HG03342 (cell line): ENCODE measurements at regions not wholly inside any gene's neighbourhood (a gene's known extent, or its start where the extent isn't known, plus 50 kb on each side); places are given as distances from the start of the nearest gene placed in this dataset.

Source experiments
- ATAC-seq: cut with Tn5 transposase; IDR thresholded peaks from one replicate; pipeline ENCODE4 v1.9.1; 2021; ENCODE audit warnings: mild to moderate bottlenecking, moderate library complexity; ENCODE audit not compliant: unreplicated experiment

- no peak for ATAC-seq
Measured at GRCh38 chr10:1938317-1938716, 201.0 kb upstream of the ADARB2 start.

DNA sequence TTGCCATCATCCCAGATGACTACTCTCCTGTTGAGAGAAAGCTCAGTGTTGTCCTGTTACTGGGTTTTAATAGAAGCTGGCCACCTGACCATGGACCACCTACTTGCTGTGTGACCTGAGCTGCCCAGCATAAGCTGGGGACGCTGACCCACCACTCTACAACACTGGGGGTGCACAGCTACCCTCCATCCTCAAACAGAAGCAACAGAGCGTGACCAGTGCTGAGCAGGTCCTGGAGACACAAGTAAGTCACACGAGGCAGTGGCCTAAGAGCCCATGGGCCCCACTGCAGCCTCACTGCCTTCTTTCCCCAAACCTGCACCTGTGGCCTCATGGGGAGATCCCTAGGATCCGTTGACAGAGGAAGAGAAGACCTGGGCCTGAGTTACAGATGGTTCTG, 198.6 kb upstream of the ADARB2 start:
- no peak for ATAC-seq

- no peak for ATAC-seq
Measured at GRCh38 chr10:1933215-1933614, 195.9 kb upstream of the ADARB2 start.

GRCh38 chr10:1932692-1933094, 195.4 kb upstream of the ADARB2 start:
- ATAC-seq = no peak

GRCh38 chr10:1928606-1929005, 191.3 kb upstream of the ADARB2 start:
- ATAC-seq = no peak

GRCh38 chr10:1923998-1924397, 186.7 kb upstream of the ADARB2 start:
- ATAC-seq = no peak

DNA sequence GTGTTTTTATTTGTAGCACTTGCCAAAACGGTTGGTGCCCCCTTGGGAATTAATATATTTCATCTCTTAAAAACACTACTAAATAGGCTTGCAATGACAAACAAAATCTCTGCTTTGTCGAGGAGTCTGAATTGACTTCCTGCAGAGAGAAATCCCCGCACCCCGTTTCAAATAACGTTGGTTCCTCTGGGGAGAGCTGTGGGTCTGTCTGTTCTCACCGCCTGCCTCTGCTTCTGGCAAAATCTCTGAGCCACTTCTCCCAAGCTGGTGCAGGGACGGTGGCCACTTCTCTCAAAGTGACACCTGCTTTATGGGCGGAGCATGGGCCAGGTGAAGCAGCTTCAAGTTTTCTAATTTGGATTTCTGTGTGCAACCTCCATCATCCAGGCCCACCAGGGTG, 186.3 kb upstream of the ADARB2 start:
- no peak for ATAC-seq

DNA sequence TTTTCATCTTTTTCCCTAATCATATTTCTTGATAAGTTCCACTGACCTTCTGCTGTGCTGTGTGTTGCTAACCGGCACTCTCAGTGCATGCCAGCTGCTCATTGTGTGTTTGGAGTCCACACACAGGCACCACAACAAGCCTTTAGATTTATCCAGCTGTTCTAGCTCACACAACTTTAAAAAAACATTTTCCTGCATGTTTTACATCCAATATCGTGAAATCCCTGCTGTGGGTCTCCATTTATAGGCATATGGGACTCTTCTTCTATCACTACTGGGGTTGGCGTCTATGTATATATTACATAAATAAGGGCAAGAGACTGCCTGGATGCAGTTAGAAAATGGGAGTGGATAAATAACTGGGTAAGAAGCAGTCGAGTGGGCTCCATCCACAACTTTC, 183.6 kb upstream of the ADARB2 start:
- ATAC-seq = no peak

DNA sequence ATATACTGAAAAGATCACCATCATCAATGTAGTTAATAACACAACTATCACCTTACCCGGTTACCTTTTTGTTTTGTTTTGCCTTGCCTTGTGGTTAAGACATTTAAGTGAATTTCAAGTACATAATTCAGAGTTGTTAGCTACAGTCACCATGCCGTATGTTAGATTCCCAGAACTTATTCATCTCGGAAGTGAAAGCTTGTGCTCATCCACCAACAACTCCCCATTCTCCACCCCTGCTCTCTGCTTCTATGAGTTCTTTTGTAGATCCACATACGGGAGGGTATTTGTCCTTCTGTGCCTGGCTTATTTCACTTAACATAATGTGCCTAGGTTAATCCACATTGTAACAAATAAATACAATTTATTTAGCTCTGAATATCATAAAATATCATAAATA, 182.8 kb upstream of the ADARB2 start:
- ATAC-seq = no peak

DNA sequence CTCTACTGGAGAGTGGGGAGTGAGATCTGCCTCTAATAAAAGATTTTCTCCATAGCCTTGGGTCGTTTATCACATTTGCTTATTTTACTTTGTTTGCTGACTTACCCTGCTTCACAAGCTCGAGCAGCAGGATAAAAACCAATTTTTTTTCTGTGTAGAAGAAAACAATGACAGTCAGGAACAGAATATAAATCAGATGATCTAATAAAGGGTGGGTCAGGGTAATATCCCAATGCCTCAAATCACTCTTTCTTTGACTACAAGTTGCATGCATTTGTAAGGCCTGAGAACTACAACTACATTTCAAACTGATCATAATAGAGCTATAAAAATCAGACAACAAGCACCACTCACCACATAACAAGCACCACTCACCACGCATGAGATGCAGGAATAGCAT, 174.4 kb upstream of the ADARB2 start:
- no peak for ATAC-seq

GRCh38 chr10:1903982-1904381, 166.7 kb upstream of the ADARB2 start:
- ATAC-seq = no peak

DNA sequence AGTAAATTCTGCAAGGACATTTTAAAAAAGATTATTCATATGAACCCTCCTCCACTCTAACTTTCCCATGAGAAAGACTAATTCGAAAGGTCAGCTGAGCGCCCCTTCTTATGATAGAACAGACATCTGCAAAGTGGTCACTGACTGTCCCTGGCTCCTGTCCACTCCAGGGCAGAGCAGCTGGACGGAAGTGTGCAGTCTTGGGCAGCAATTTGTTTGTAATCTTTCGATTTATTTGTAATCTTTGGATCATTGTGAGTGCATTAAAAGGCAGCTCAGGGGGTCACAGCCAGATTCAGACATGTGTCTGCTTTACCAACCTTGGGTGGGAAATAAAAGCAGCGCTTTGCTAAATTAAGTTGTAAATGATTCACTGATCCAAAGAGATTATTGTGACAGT, 158.8 kb upstream of the ADARB2 start:
- ATAC-seq = no peak

- ATAC-seq = no peak
Measured at GRCh38 chr10:1895691-1896090, 158.4 kb upstream of the ADARB2 start.

GRCh38 chr10:1894912-1895311, 157.6 kb upstream of the ADARB2 start:
- ATAC-seq = no peak

- ATAC-seq = no peak
Measured at GRCh38 chr10:1893941-1894340, 156.6 kb upstream of the ADARB2 start.

- ATAC-seq = no peak
Measured at GRCh38 chr10:1886039-1886438, 148.7 kb upstream of the ADARB2 start.

DNA sequence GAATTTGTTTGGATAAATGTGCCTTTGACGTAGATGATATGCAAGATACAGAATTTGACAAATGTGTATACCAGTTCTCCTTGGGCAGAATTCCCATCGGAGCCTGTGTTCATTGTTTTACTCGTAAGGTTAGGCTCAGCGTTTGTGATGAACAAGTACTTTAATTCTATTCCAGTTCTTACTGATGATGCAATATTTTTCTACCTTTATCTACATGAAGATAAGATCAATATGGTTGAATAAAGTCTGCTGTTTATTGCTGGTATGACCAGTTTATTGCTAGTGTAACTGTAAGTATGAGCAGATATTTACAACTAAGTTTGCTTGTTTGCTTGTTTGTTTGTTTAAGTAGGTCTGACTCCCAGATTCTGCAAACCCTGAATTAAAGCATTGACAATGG, 145.4 kb upstream of the ADARB2 start:
- no peak for ATAC-seq

GRCh38 chr10:1882180-1882579, 144.9 kb upstream of the ADARB2 start:
- ATAC-seq = no peak

DNA sequence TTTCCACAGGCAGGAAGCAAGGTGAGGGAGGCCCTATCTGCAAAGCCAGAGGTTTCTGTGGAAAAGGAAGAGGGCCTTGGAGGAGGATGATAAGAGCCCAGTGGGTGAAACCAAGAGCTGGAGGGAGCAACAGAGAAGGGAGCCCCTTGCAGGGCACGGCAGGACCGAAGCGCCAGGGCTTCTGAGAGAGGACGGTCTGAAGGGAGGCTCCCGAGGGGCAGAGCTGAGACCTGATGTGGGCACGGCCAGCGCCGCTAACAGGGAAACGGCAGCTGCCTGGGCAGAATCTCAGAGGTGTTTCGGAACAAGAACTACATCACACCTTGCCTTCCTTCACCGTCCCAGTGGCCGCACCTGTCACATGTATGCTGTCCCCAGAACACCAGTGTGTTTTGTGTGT, 144.3 kb upstream of the ADARB2 start:
- ATAC-seq = no peak

DNA sequence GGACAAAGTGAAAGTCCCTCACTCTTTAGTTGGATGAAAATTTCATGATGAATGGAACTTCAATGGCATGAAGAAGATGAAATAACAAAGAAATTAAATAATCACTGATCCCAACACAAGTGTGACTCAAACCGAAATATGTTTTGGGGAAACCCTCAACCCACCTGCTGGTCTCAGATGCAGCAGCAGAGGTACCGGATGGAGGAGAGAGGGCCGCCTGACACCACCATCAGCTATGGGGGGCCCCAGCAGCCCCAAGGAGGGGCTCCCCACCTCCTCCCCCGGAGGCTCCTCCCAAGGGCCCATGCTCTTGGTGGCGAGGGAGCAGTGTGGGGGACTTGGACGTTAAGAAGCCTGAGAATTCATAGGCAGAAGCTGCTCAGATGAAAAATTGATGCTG, 137.2 kb upstream of the ADARB2 start:
- ATAC-seq = no peak

DNA sequence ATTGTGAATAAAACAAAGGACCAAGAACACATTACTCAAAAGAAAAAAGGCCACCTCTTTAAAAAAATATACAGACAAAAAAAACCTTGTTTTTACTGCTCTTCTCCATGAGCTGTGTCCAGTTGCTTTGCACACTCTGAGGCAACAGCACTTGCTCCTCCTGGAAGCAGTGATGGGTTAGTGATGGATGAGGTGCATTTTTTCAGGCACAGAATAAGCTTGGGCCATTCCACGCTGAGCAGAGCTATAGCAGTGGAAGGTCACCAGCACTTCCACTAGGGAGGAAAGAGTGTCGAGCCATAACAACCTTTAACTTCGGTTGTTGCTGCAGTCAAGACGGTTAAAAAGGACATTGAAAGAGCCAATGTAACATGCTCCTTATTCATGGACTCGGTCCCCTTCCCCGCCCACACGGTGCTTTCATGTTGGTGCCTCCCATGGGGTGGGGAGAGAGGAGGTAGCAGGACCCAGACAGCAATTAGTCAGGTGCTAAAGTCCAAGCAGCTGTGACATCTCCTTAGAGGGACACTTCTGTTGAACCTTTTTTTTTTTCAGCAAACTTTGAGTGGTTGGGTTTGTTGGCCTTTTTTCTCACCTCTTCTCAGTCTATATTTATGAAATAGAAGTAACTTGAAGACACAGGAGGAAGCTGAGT, 136.5 kb upstream of the ADARB2 start:
- ATAC-seq = no peak

DNA sequence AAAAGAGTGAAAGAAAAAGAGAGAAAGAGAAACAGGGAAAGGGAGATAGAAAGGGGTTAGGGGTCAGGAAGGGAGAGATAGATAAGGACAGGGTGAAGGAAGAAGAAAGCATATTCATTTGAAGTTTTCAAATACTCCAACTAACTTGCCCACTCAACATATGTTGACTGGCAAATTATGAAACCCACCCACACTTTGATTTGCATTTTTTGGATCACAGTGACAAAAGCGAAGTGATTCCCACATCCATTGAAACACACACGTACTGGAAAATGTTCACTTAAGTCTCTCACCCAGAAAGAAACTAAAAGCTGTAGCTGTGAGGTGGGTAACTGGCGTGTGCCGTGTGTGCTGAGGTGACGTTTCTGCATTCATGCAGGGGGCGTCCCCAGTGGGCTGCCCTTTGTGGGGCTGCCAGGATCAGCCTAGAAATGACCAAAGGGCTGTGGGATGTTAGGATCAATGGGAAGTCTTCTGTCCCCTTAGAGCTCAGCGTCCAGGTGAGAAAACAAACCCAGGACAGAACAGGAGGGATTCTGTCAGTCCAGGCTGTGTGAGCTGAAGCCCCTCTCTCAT, 134.9 kb upstream of the ADARB2 start:
- ATAC-seq = no peak

GRCh38 chr10:1870491-1870890, 133.2 kb upstream of the ADARB2 start:
- ATAC-seq = no peak
